ENCODE measurements at regions not wholly inside any gene's neighbourhood (a gene's known extent, or its start where the extent isn't known, plus 50 kb on each side); places are given as distances from the start of the nearest gene placed in this dataset.

- TF ChIP-seq ELK1 (IDR thresholded peaks at IDR 0.05; ENCODE audit: low read depth, low read length) (no peak), IRF5 (IDR thresholded peaks at IDR 0.05; ENCODE audit: borderline replicate concordance) (no peak), STAT3 (IDR thresholded peaks at IDR 0.05; ENCODE audit: low read depth, low read length) (no peak), RELB (IDR thresholded peaks at IDR 0.05; ENCODE audit: low read depth) (no peak), MAX (IDR thresholded peaks at IDR 0.05; ENCODE audit: low read depth, low read length) (no peak)
Observed at GRCh38 chr4:84403656-84404055, 95.4 kb downstream of the NKX6-1 start (continued).

GRCh38 chr4:84401701-84402306 is 97.3 kb downstream of the NKX6-1 start:
- no peaks in the 10 kb centered on the region for H3K4me1 ChIP-seq (ENCODE audit: control insufficient read depth, insufficient read depth, low read length)
- no peaks in the 10 kb centered on the region for H3K9me3 ChIP-seq (replicated peaks; ENCODE audit: control insufficient read depth, insufficient read depth, low read length)
- no peak overlapping the region for H3K27ac ChIP-seq (ENCODE audit: control insufficient read depth, insufficient read depth)
- H3K27me3 ChIP-seq (replicated peaks in 1 of 2; ENCODE audit: control insufficient read depth in 2 of 2, insufficient read depth in 2 of 2, low read length in 1 of 2), result no peaks in the 10 kb centered on the region
- WGBS (ENCODE audit: insufficient coverage, insufficient replicate concordance, low lambda C conversion rate, missing lambda C conversion rate), result 40% methylated on average over 3 of the region's 3 CpGs
- ChIA-PET CTCF (no interaction called here), SMC1A (ENCODE audit: uncharacterized antibody, unreplicated experiment) (no interaction called here), POLR2A (no interaction called here), RAD21 (ENCODE audit: unreplicated experiment) (no interaction called here)
- no peaks in the 10 kb centered on the region for H3K36me3 ChIP-seq (ENCODE audit: control insufficient read depth in 2 of 2, insufficient read depth in 2 of 2, low read length in 1 of 2)
- H3K79me2 ChIP-seq (ENCODE audit: control insufficient read depth, insufficient read depth, low read length), result no peaks in the 10 kb centered on the region
- FAIRE-seq (no peak), DNase-seq (ENCODE audit: low read depth, low spot score) (no peak), ATAC-seq (no peak)
- H4K20me1 ChIP-seq (ENCODE audit: control insufficient read depth, insufficient read depth), result no peaks in the 10 kb centered on the region
- TF ChIP-seq FOXM1 (IDR thresholded peaks at IDR 0.05; ENCODE audit: low read depth, low read length) (no peak), YY1 (IDR thresholded peaks at IDR 0.05; ENCODE audit: low read depth, low read length) (no peak), POU2F2 (IDR thresholded peaks at IDR 0.05; ENCODE audit: borderline replicate concordance, low read depth, low read length) (no peak), SMAD1 (IDR thresholded peaks at IDR 0.05; ENCODE audit: low read depth, partially characterized antibody) (no peak), SP1 (IDR thresholded peaks at IDR 0.05; ENCODE audit: low read depth, low read length) (no peak), CREM (IDR thresholded peaks at IDR 0.05; ENCODE audit: low read depth) (no peak), EGR1 (IDR thresholded peaks at IDR 0.05; ENCODE audit: borderline replicate concordance in 1 of 2, low read depth in 2 of 2, low read length in 2 of 2) (no peak), ATF7 (IDR thresholded peaks at IDR 0.05; ENCODE audit: low read depth) (no peak), ZZZ3 (IDR thresholded peaks at IDR 0.05; ENCODE audit: control insufficient read depth, insufficient read length, low read depth) (no peak), NKRF (conservative IDR thresholded peaks at IDR 0.05) (no peak), CBX3 (IDR thresholded peaks at IDR 0.05; ENCODE audit: borderline replicate concordance, low read depth) (no peak)
- H2AFZ ChIP-seq (ENCODE audit: control insufficient read depth, low read depth, low read length), result no peak overlapping the region
- no peak overlapping the region for H3K4me2 ChIP-seq (ENCODE audit: control insufficient read depth, insufficient read depth)
- in situ Hi-C loops (cut with MboI), result no loop called here
- no TSS peak for BruUV-seq (replicated peaks)
- no peak overlapping the region for H3K4me3 ChIP-seq
- H3K9ac ChIP-seq (ENCODE audit: control insufficient read depth, insufficient read depth, low read length), result no peak overlapping the region
- intact Hi-C loops (cut with micrococcal nuclease; ENCODE audit: unreplicated experiment), result no loop called here
